Neural cell (in vitro differentiated cells): ENCODE measurements at regions not wholly inside any gene's neighbourhood (a gene's known extent, or its start where the extent isn't known, plus 50 kb on each side); places are given as distances from the start of the nearest gene placed in this dataset.

Experiments
- H2AFZ ChIP-seq: fragments of 200-600, 300-800 bp; sonication (generic), shearing (Covaris generic); 2 replicates; pipeline ENCODE4 v1.6.0; 2014; ENCODE audit warnings: low read depth, mild to moderate bottlenecking, antibody characterized with exemption, low read length, moderate library complexity
- H3F3A ChIP-seq: fragments of 200-600 bp; shearing (Covaris generic); 2 replicates; pipeline ENCODE4 v1.6.1; 2016; ENCODE audit warnings: mild to moderate bottlenecking, moderate library complexity, mixed read lengths, antibody characterized with exemption, low read length; ENCODE audit not compliant: insufficient read depth, poor library complexity, severe bottlenecking
- H3K27ac ChIP-seq: fragments of 200-600, 300-800 bp; sonication (generic), shearing (Covaris generic); 2 replicates; pipeline ENCODE4 v1.5.1; 2014; ENCODE audit warnings: mild to moderate bottlenecking, low read length, moderate library complexity
- H3K27me3 ChIP-seq: fragments of 300-800, 200-600 bp; sonication (generic), shearing (Covaris generic); 2 replicates; pipeline ENCODE4 v1.6.0; 2014; ENCODE audit warnings: mild to moderate bottlenecking, low read depth, low read length, moderate library complexity; ENCODE audit not compliant: insufficient read depth
- H3K36me3 ChIP-seq: fragments of 300-800, 200-600 bp; sonication (generic), shearing (Covaris generic); 2 replicates; pipeline ENCODE4 v1.5.1; 2014; ENCODE audit warnings: mild to moderate bottlenecking, antibody characterized with exemption, low read length, moderate library complexity; ENCODE audit not compliant: insufficient read depth
- H3K4me2 ChIP-seq: fragments of 300-800, 200-600 bp; sonication (generic), shearing (Covaris generic); 2 replicates; pipeline ENCODE4 v1.6.0; 2014; ENCODE audit warnings: mild to moderate bottlenecking, low read length
- H3K4me3 ChIP-seq: fragments of 300-800, 200-600 bp; sonication (generic), shearing (Covaris generic); 2 replicates; pipeline ENCODE4 v1.5.1; 2014; ENCODE audit warnings: mild to moderate bottlenecking, low read length, moderate library complexity
- H3K79me2 ChIP-seq: fragments of 200-600 bp; shearing (Covaris generic); replicated peaks from 2 replicates; pipeline ENCODE4 v1.6.0; 2014; ENCODE audit warnings: mild to moderate bottlenecking, low read length, moderate library complexity; ENCODE audit not compliant: insufficient read depth
- H3K9ac ChIP-seq: fragments of 300-800, 200-600 bp; sonication (generic), shearing (Covaris generic); 2 replicates; pipeline ENCODE4 v1.6.1; 2016; ENCODE audit warnings: mild to moderate bottlenecking, low read length, mixed read lengths
- H3K9me2 ChIP-seq: fragments of 200-600 bp; shearing (Covaris generic); 2 replicates; pipeline ENCODE4 v1.6.1; 2016; ENCODE audit warnings: mild to moderate bottlenecking, low read length, mixed read lengths; ENCODE audit not compliant: insufficient read depth
- H3K9me3 ChIP-seq: fragments of 200-600, 300-800 bp; sonication (generic), shearing (Covaris generic); 2 replicates; pipeline ENCODE4 v1.6.1; 2016; ENCODE audit warnings: mild to moderate bottlenecking, mixed run types, low read length, moderate library complexity, mixed read lengths
- H4K20me1 ChIP-seq: fragments of 200-600 bp; shearing (Covaris generic); 2 replicates; pipeline ENCODE4 v1.6.1; 2016; ENCODE audit warnings: mild to moderate bottlenecking, mixed run types; ENCODE audit not compliant: insufficient read depth
- EP300 ChIP-seq: fragments of 450-650 bp; conservative IDR thresholded peaks from 2 replicates; pipeline ENCODE4 v1.6.1; 2014; ENCODE audit warnings: antibody characterized with exemption, mild to moderate bottlenecking, moderate library complexity; ENCODE audit not compliant: poor library complexity, severe bottlenecking
- EZH2 ChIP-seq: fragments of 200-600, 300-800 bp; shearing (Covaris generic), sonication (generic); IDR thresholded peaks from 2 replicates; pipeline ENCODE4 v1.6.1; 2014; ENCODE audit warnings: antibody characterized with exemption, low read length, borderline replicate concordance, mild to moderate bottlenecking; ENCODE audit not compliant: insufficient read depth, poor library complexity, severe bottlenecking
- MXI1 ChIP-seq: fragments of 450-650 bp; conservative IDR thresholded peaks from 2 replicates; pipeline ENCODE4 v1.6.1; 2014; ENCODE audit warnings: antibody characterized with exemption, mild to moderate bottlenecking; ENCODE audit not compliant: poor library complexity, severe bottlenecking
- POLR2AphosphoS5 ChIP-seq: IDR thresholded peaks from 2 replicates; pipeline ENCODE4 v1.6.1; 2012
- RAD21 ChIP-seq: fragments of 450-650 bp; conservative IDR thresholded peaks from 2 replicates; pipeline ENCODE4 v1.6.1; 2014; ENCODE audit warnings: antibody characterized with exemption, mild to moderate bottlenecking, moderate library complexity
- SMC3 ChIP-seq: fragments of 450-650 bp; conservative IDR thresholded peaks from 2 replicates; pipeline ENCODE4 v1.6.1; 2014; ENCODE audit warnings: antibody characterized with exemption, mild to moderate bottlenecking, moderate library complexity; ENCODE audit not compliant: poor library complexity
- TAF1 ChIP-seq: IDR thresholded peaks from 2 replicates; pipeline ENCODE4 v1.6.1; 2012; ENCODE audit warnings: low read depth
- TF ChIP-seq, protein P1 (sequence below): fragments of 450-650 bp; IDR thresholded peaks from 2 replicates; pipeline ENCODE4 v1.5.1; 2014; ENCODE audit warnings: antibody characterized with exemption, mild to moderate bottlenecking, moderate library complexity; ENCODE audit not compliant: poor library complexity, severe bottlenecking
- TF ChIP-seq, protein P2 (sequence below): IDR thresholded peaks from 2 replicates; pipeline ENCODE4 v1.6.1; 2012; ENCODE audit warnings: borderline replicate concordance

DNA sequence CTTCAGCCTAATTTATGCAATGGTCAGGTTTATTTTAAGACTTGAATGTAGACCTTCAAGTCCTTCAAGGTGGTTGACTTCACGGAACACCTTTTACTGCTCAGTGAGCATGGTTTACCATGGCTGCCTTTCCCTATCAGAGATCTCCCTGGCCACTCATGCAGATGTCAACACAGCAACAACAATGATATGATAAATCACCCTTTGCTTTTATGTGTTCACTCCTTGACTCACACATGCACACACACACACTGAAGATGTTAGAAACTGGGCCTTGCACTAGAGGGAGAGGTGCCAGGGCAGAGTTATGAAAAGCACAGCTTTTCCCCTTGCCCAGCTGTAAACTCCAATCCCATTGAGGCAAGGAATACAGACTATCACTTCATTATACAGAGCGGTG is 134.4 kb downstream of the WNT5A start:
- H3K36me3 ChIP-seq: no peaks in the 10 kb centered on the region
- H3K27me3 ChIP-seq: no peaks in the 10 kb centered on the region
- H3K9ac ChIP-seq: no peak overlapping the region
- no peaks in the 10 kb centered on the region for H3K79me2 ChIP-seq
- H3K4me2 ChIP-seq: no peak overlapping the region
- no peak overlapping the region for H3K27ac ChIP-seq
- H3F3A ChIP-seq: no peaks in the 10 kb centered on the region
- H3K4me3 ChIP-seq: no peak overlapping the region
- H4K20me1 ChIP-seq: no peaks in the 10 kb centered on the region
- H3K9me3 ChIP-seq: no peaks in the 10 kb centered on the region
- H3K9me2 ChIP-seq: no peaks in the 10 kb centered on the region
- no peak overlapping the region for H2AFZ ChIP-seq
- no peak for TF ChIP-seq SMC3
- TF ChIP-seq RAD21: no peak
- TF ChIP-seq TAF1: no peak
- TF ChIP-seq EP300: no peak
- TF ChIP-seq, protein P1, sequence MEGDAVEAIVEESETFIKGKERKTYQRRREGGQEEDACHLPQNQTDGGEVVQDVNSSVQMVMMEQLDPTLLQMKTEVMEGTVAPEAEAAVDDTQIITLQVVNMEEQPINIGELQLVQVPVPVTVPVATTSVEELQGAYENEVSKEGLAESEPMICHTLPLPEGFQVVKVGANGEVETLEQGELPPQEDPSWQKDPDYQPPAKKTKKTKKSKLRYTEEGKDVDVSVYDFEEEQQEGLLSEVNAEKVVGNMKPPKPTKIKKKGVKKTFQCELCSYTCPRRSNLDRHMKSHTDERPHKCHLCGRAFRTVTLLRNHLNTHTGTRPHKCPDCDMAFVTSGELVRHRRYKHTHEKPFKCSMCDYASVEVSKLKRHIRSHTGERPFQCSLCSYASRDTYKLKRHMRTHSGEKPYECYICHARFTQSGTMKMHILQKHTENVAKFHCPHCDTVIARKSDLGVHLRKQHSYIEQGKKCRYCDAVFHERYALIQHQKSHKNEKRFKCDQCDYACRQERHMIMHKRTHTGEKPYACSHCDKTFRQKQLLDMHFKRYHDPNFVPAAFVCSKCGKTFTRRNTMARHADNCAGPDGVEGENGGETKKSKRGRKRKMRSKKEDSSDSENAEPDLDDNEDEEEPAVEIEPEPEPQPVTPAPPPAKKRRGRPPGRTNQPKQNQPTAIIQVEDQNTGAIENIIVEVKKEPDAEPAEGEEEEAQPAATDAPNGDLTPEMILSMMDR: no peak
- TF ChIP-seq EZH2: no peak
- TF ChIP-seq, protein P2, sequence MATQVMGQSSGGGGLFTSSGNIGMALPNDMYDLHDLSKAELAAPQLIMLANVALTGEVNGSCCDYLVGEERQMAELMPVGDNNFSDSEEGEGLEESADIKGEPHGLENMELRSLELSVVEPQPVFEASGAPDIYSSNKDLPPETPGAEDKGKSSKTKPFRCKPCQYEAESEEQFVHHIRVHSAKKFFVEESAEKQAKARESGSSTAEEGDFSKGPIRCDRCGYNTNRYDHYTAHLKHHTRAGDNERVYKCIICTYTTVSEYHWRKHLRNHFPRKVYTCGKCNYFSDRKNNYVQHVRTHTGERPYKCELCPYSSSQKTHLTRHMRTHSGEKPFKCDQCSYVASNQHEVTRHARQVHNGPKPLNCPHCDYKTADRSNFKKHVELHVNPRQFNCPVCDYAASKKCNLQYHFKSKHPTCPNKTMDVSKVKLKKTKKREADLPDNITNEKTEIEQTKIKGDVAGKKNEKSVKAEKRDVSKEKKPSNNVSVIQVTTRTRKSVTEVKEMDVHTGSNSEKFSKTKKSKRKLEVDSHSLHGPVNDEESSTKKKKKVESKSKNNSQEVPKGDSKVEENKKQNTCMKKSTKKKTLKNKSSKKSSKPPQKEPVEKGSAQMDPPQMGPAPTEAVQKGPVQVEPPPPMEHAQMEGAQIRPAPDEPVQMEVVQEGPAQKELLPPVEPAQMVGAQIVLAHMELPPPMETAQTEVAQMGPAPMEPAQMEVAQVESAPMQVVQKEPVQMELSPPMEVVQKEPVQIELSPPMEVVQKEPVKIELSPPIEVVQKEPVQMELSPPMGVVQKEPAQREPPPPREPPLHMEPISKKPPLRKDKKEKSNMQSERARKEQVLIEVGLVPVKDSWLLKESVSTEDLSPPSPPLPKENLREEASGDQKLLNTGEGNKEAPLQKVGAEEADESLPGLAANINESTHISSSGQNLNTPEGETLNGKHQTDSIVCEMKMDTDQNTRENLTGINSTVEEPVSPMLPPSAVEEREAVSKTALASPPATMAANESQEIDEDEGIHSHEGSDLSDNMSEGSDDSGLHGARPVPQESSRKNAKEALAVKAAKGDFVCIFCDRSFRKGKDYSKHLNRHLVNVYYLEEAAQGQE: no peak
- no peak for TF ChIP-seq POLR2AphosphoS5
- no peak for TF ChIP-seq MXI1

DNA sequence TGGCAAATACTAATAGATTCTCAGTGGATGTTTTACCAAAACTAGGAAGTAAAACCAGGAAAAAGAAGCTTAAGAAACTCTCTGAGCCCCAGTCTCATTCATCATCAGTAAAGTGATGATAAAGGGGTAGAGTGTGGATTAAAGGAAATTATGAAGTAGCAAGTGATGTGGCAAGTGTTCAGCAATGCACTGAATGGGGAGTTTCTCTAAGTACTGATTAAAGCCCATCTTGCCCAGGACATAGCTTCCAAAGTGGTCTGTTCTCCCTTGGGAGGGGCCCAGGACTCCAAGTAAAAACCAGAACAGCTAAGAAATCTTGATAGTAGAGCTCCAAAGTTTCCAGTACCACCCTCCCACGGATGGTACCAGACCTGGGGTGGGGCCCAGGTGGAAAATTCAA is 137.3 kb downstream of the WNT5A start:
- no peak overlapping the region for H3K9ac ChIP-seq
- TF ChIP-seq EZH2 (no peak), RAD21 (no peak)
- TF ChIP-seq, protein P2: no peak
- TF ChIP-seq, protein P1: no peak
- H3K4me2 ChIP-seq: no peak overlapping the region
- H3F3A ChIP-seq: no peaks in the 10 kb centered on the region
- no peaks in the 10 kb centered on the region for H3K27me3 ChIP-seq
- H2AFZ ChIP-seq: no peak overlapping the region
- H3K9me2 ChIP-seq: no peaks in the 10 kb centered on the region
- no peaks in the 10 kb centered on the region for H3K36me3 ChIP-seq
- H4K20me1 ChIP-seq: no peaks in the 10 kb centered on the region
- H3K79me2 ChIP-seq: no peaks in the 10 kb centered on the region
- no peaks in the 10 kb centered on the region for H3K9me3 ChIP-seq
- no peak overlapping the region for H3K4me3 ChIP-seq
- H3K27ac ChIP-seq: no peak overlapping the region
